GM19455 (cell line): ENCODE measurements at regions not wholly inside any gene's neighbourhood (a gene's known extent, or its start where the extent isn't known, plus 50 kb on each side); places are given as distances from the start of the nearest gene placed in this dataset.

ENCODE experiments used
- ATAC-seq: cut with Tn5 transposase; IDR thresholded peaks from one replicate; pipeline ENCODE4 v1.9.1; 2021; ENCODE audit not compliant: unreplicated experiment

- no peak for ATAC-seq
These were observed 184.4 kb downstream of the MDFIC start for GRCh38 chr7:115106316-115106715.

GRCh38 chr7:115102738-115103137 is 180.8 kb downstream of the MDFIC start:
- no peak for ATAC-seq

GRCh38 chr7:115101199-115101598 is 179.3 kb downstream of the MDFIC start:
- ATAC-seq: no peak

- ATAC-seq: no peak
These were observed 178.0 kb downstream of the MDFIC start for GRCh38 chr7:115099906-115100305.

GRCh38 chr7:115097175-115097671 is 175.3 kb downstream of the MDFIC start:
- ATAC-seq: no peak

- no peak for ATAC-seq
These were observed 174.4 kb downstream of the MDFIC start for GRCh38 chr7:115096262-115096661.

- no peak for ATAC-seq
These were observed 172.3 kb downstream of the MDFIC start for GRCh38 chr7:115094163-115094562.

- ATAC-seq: no peak
These were observed 167.0 kb downstream of the MDFIC start for GRCh38 chr7:115088893-115089292.

GRCh38 chr7:115087437-115087836 is 165.5 kb downstream of the MDFIC start:
- ATAC-seq: no peak

GRCh38 chr7:115086146-115086841 is 164.4 kb downstream of the MDFIC start:
- no peak for ATAC-seq

- ATAC-seq: no peak
These were observed 163.5 kb downstream of the MDFIC start for GRCh38 chr7:115085421-115085820.

- no peak for ATAC-seq
These were observed 162.0 kb downstream of the MDFIC start for GRCh38 chr7:115083935-115084334.

- ATAC-seq: no peak
These were observed 159.9 kb downstream of the MDFIC start for GRCh38 chr7:115081772-115082171.

- ATAC-seq: no peak
These were observed 157.0 kb downstream of the MDFIC start for GRCh38 chr7:115078851-115079250.

GRCh38 chr7:115078386-115078785 is 156.5 kb downstream of the MDFIC start:
- ATAC-seq: no peak

GRCh38 chr7:115070311-115070710 is 148.4 kb downstream of the MDFIC start:
- ATAC-seq: no peak
